Osteoblast (primary cell): ENCODE measurements at regions not wholly inside any gene's neighbourhood (a gene's known extent, or its start where the extent isn't known, plus 50 kb on each side); places are given as distances from the start of the nearest gene placed in this dataset.

ENCODE experiments used
- DNase-seq: peaks from one replicate; pipeline ENCODE4 v3.0.0; 2011; ENCODE audit warnings: low spot score, mixed read lengths; ENCODE audit not compliant: insufficient read length; ENCODE audit errors: missing footprints
- H2AFZ ChIP-seq: 2 replicates; pipeline ENCODE4 v1.6.0; 2011; ENCODE audit warnings: mild to moderate bottlenecking, low read length
- H3K27ac ChIP-seq: 2 replicates; pipeline ENCODE4 v1.5.1; 2011; ENCODE audit warnings: mild to moderate bottlenecking, low read depth, low read length, moderate library complexity
- H3K27me3 ChIP-seq: 2 replicates; pipeline ENCODE4 v1.6.0; 2012; ENCODE audit warnings: mild to moderate bottlenecking, control low read depth, inconsistent platforms, low read length, moderate library complexity; ENCODE audit not compliant: insufficient read depth
- H3K36me3 ChIP-seq: 2 replicates; pipeline ENCODE4 v1.5.1; 2011; ENCODE audit warnings: mild to moderate bottlenecking, low read length, control low read depth, moderate library complexity; ENCODE audit not compliant: insufficient read depth
- H3K4me1 ChIP-seq: 2 replicates; pipeline ENCODE4 v1.5.1; 2011; ENCODE audit warnings: mild to moderate bottlenecking, low read length, control low read depth, moderate library complexity; ENCODE audit not compliant: insufficient read depth
- H3K4me2 ChIP-seq: 2 replicates; pipeline ENCODE4 v1.6.0; 2011; ENCODE audit warnings: mild to moderate bottlenecking, low read length; ENCODE audit not compliant: insufficient read depth
- H3K4me3 ChIP-seq: fragments of 200-600 bp; sonication (generic); 3 replicates; pipeline ENCODE4 v1.5.1; 2012; ENCODE audit warnings: mild to moderate bottlenecking, low read length, inconsistent platforms; ENCODE audit not compliant: insufficient read depth
- H3K79me2 ChIP-seq: 2 replicates; pipeline ENCODE4 v1.6.0; 2012; ENCODE audit warnings: mild to moderate bottlenecking, low read length, control low read depth, inconsistent platforms; ENCODE audit not compliant: insufficient read depth
- H3K9me3 ChIP-seq: 2 replicates; pipeline ENCODE4 v1.5.1; 2011; ENCODE audit warnings: low read depth, low read length, control low read depth
- H4K20me1 ChIP-seq: 2 replicates; pipeline ENCODE4 v1.6.0; 2012; ENCODE audit warnings: mild to moderate bottlenecking, low read length, control low read depth; ENCODE audit not compliant: insufficient read depth
- CTCF ChIP-seq: IDR thresholded peaks from 2 replicates; pipeline ENCODE4 v1.5.1; 2011; ENCODE audit warnings: mild to moderate bottlenecking, low read depth, low read length, moderate library complexity; ENCODE audit errors: extremely low read depth

- peaks cover 7% of the 10 kb centered on the region for H3K27me3 ChIP-seq
- no peak for TF ChIP-seq CTCF
- no peaks in the 10 kb centered on the region for H3K36me3 ChIP-seq
- no peaks in the 10 kb centered on the region for H4K20me1 ChIP-seq
- H3K9me3 ChIP-seq = no peaks in the 10 kb centered on the region
- H2AFZ ChIP-seq = no peak overlapping the region
- H3K27ac ChIP-seq = no peak overlapping the region
- H3K79me2 ChIP-seq = no peaks in the 10 kb centered on the region
- H3K4me2 ChIP-seq = no peak overlapping the region
- H3K4me1 ChIP-seq = peaks cover 3% of the 10 kb centered on the region
- DNase-seq = no peak
- no peak overlapping the region for H3K4me3 ChIP-seq
These were observed 287.0 kb downstream of the CLIC5 start for GRCh38 chr6:45728674-45729073.

GRCh38 chr6:45727819-45728449 is 287.7 kb downstream of the CLIC5 start:
- peaks cover 3% of the 10 kb centered on the region for H3K4me1 ChIP-seq
- H3K36me3 ChIP-seq = no peaks in the 10 kb centered on the region
- DNase-seq = peak; percentile 14
- peaks cover 5% of the 10 kb centered on the region for H3K27me3 ChIP-seq
- H3K27ac ChIP-seq = no peak overlapping the region
- TF ChIP-seq CTCF = no peak
- H4K20me1 ChIP-seq = no peaks in the 10 kb centered on the region
- no peaks in the 10 kb centered on the region for H3K9me3 ChIP-seq
- H3K4me3 ChIP-seq = no peak overlapping the region
- H3K4me2 ChIP-seq = no peak overlapping the region
- no peaks in the 10 kb centered on the region for H3K79me2 ChIP-seq
- no peak overlapping the region for H2AFZ ChIP-seq

- no peak for TF ChIP-seq CTCF
- H3K36me3 ChIP-seq = no peaks in the 10 kb centered on the region
- H3K9me3 ChIP-seq = no peaks in the 10 kb centered on the region
- H3K27ac ChIP-seq = no peak overlapping the region
- no peak for DNase-seq
- no peak overlapping the region for H3K4me2 ChIP-seq
- peaks cover 3% of the 10 kb centered on the region for H3K4me1 ChIP-seq
- no peak overlapping the region for H3K4me3 ChIP-seq
- no peak overlapping the region for H2AFZ ChIP-seq
- H3K27me3 ChIP-seq = no peaks in the 10 kb centered on the region
- H4K20me1 ChIP-seq = no peaks in the 10 kb centered on the region
- H3K79me2 ChIP-seq = no peaks in the 10 kb centered on the region
These were observed 288.4 kb downstream of the CLIC5 start for GRCh38 chr6:45727228-45727627.

- Histone ChIP-seq H3K27me3 (no peaks in the 10 kb centered on the region), H2AFZ (no peak overlapping the region), H4K20me1 (no peaks in the 10 kb centered on the region), H3K4me1 (peaks cover 3% of the 10 kb centered on the region), H3K79me2 (no peaks in the 10 kb centered on the region), H3K36me3 (no peaks in the 10 kb centered on the region), H3K4me2 (no peak overlapping the region), H3K9me3 (no peaks in the 10 kb centered on the region), H3K4me3 (no peak overlapping the region), H3K27ac (no peak overlapping the region)
- DNase-seq = no peak
- no peak for TF ChIP-seq CTCF
These were observed 289.2 kb downstream of the CLIC5 start for GRCh38 chr6:45726444-45726843.
